ENCODE measurements at regions not wholly inside any gene's neighbourhood (a gene's known extent, or its start where the extent isn't known, plus 50 kb on each side); places are given as distances from the start of the nearest gene placed in this dataset.

DNA sequence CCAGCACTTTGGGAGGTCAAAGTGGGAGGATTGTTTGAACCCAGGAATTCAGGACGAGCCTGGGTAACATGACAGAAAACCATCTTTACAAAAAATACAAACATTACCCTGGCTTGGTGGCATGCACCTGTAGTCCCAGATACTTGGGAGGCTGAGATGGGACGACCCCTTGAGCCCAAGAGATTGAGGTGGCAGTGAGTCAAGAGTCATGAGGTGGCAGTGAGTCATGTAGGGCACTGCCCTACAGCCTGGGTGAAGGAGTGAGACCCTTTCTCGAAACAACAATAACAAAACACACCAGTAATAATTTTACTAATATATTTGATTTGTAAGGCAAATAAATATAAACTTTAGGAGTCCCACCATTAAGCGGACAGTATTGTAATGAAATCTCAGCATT is 1906.2 kb downstream of the NCAM2 start:
- ChIA-PET POLR2A (no interaction called here), CTCF (no interaction called here)
- TF ChIP-seq, protein P1, sequence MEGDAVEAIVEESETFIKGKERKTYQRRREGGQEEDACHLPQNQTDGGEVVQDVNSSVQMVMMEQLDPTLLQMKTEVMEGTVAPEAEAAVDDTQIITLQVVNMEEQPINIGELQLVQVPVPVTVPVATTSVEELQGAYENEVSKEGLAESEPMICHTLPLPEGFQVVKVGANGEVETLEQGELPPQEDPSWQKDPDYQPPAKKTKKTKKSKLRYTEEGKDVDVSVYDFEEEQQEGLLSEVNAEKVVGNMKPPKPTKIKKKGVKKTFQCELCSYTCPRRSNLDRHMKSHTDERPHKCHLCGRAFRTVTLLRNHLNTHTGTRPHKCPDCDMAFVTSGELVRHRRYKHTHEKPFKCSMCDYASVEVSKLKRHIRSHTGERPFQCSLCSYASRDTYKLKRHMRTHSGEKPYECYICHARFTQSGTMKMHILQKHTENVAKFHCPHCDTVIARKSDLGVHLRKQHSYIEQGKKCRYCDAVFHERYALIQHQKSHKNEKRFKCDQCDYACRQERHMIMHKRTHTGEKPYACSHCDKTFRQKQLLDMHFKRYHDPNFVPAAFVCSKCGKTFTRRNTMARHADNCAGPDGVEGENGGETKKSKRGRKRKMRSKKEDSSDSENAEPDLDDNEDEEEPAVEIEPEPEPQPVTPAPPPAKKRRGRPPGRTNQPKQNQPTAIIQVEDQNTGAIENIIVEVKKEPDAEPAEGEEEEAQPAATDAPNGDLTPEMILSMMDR (IDR thresholded peaks at IDR 0.05; ENCODE audit: control extremely low read depth, extremely low read depth, low read depth, missing control alignments), result no peak
- DNase-seq (ENCODE audit: extremely low spot score), result no peak

DNA sequence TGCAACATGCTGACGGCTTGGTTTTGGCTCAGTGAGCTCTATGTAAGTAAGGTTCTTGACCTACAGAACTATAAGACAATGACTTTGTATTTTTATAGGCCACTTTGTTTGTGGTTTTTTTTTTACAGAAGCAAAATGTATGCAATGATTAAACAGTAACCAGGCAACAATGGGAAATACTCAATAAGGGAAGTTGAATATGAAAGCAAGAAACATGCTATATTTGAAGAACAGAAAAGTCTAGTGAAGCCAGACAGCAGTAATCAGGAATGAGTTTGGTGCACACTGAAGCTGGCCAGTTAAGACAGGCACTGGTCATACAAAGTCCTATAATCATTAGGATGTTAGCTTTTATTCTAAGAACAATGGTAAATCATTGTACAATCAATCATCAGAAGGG is 1926.8 kb downstream of the NCAM2 start:
- TF ChIP-seq, protein P1 (IDR thresholded peaks at IDR 0.05; ENCODE audit: control extremely low read depth, extremely low read depth, low read depth, missing control alignments), result no peak
- ChIA-PET POLR2A (no interaction called here), CTCF (no interaction called here)
- DNase-seq (ENCODE audit: extremely low spot score), result no peak

DNA sequence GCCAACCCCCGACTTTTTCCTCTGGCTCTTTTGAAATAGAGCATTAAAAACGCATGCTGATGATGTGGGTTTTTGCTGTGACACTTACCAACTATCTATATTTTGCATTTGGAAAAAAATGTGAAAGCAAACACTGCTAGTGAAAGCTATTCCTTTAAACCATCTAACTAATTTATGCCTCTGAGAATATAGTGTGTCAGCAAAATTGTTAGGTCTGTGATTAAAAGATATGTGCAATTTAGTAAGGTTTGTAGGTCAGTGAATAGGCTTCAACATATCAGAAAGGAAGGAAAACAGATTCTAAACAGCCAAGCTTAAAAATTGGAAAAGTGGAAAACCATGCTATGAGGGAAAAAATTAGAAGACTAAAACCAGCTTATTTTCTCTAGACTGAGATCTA is 1929.3 kb downstream of the NCAM2 start:
- TF ChIP-seq, protein P1 (IDR thresholded peaks at IDR 0.05; ENCODE audit: control extremely low read depth, extremely low read depth, low read depth, missing control alignments), result no peak
- DNase-seq (ENCODE audit: extremely low spot score), result no peak
- CTCF ChIA-PET, result interaction anchor here (1.4 kb wide), 1 partner anchor 9 kb away, joined by 3 read pairs; no protein-coding TSS in a partner anchor
- POLR2A ChIA-PET, result no interaction called here

DNA sequence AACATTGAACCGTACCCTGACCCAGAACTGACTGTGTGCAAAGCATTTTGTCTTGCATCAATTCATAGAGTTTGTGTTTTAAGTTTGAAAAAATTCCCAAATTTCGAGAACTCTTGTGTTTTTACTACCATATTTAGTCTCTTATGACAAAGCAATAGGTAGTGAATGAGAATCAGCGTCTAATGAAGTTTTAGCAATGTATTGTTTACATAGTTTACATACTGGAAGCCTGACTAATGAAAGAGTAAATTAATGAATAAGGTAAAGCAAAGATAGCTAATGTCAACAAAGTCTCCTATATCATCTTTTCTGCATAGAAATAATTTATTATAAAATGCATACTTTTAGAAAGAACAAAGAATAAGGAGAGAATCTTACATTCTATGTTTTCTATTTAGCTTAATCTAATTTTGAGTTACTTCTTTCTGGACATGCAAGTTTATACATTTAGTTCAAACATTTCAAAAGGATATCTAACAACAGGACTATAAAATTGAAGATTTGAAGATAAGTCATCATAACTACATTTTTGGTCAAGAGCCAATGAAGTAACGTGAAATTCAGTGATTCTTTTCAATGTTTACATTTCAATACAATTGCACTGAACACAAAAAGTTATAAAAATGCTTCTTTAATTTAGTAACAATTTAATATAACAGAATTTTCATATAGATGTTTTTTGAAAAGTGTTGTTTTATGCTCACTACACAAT is 1943.7 kb downstream of the NCAM2 start:
- POLR2A ChIA-PET, result no interaction called here
- DNase-seq (ENCODE audit: extremely low spot score), result no peak
- TF ChIP-seq, protein P1 (IDR thresholded peaks at IDR 0.05; ENCODE audit: control extremely low read depth, extremely low read depth, low read depth, missing control alignments), result no peak
- CTCF ChIA-PET, result no interaction called here

DNA sequence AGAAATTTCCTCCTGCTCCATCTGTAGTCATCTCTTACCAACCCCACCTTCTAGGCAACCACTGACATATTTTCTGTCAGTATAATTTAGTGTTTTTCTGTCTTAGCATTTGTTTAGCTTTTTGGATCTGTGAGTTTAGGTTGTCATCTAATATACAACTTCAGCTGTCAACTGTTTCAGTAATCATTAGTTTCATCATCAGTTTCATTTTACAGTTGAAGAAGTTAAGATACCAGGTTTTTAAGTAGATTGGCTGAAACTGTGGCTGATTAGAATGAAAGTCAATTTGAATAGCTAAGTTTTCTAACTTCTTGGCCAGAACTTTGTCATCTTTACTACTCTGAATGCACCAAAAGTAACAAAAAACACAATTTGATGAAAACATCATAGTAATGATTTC is 1957.3 kb downstream of the NCAM2 start:
- POLR2A ChIA-PET, result no interaction called here

DNA sequence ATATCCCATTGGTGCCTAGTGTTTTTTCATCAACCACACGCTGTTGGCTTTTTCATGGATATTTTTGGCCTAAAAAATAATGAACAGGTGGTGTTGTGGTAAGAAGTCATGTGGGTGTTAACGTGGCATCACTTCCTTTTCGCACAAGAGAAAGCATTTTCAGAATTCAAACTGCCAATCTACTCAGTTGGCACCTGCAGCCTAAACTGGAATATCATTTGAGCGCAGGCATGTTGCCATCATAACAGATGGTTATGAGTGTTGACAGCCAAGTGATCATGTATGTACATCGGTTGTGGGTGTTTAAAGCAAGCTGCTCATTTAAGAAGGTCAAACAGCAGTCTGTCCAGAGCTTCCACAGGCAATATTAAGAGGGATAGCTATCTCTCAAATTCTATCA is 1963.0 kb downstream of the NCAM2 start:
- TF ChIP-seq, protein P1 (IDR thresholded peaks at IDR 0.05; ENCODE audit: control extremely low read depth, extremely low read depth, low read depth, missing control alignments), result no peak
- ChIA-PET POLR2A (no interaction called here), CTCF (interaction anchor here (1.6 kb wide), 1 partner anchor 20 kb away, joined by 5 read pairs; no protein-coding TSS in a partner anchor)
- no peak for DNase-seq (ENCODE audit: extremely low spot score)

More for the DNA sequence above, 1957.3 kb downstream of the NCAM2 start:
- CTCF ChIA-PET, result interaction anchor here (0.6 kb wide), 1 partner anchor 13 kb away, joined by 3 read pairs; no protein-coding TSS in a partner anchor
- TF ChIP-seq, protein P1 (IDR thresholded peaks at IDR 0.05; ENCODE audit: control extremely low read depth, extremely low read depth, low read depth, missing control alignments), result no peak
- no peak for DNase-seq (ENCODE audit: extremely low spot score)
